H54 (cell line): ENCODE measurements at regions not wholly inside any gene's neighbourhood (a gene's known extent, or its start where the extent isn't known, plus 50 kb on each side); places are given as distances from the start of the nearest gene placed in this dataset.

ENCODE experiments used
- DNase-seq: peaks from one replicate; pipeline ENCODE4 v3.0.0; 2011; ENCODE audit warnings: low spot score, mixed read lengths; ENCODE audit not compliant: insufficient read length
- FAIRE-seq: peaks from 3 replicates; lab custom pipeline; 2011; peaks lifted over from hg19 to GRCh38; lab: Jason Lieb, UNC
- POLR2A ChIP-seq: IDR thresholded peaks from 2 replicates; pipeline ENCODE4 v1.6.1; 2011; ENCODE audit warnings: low read depth, mild to moderate bottlenecking, low read length

DNA sequence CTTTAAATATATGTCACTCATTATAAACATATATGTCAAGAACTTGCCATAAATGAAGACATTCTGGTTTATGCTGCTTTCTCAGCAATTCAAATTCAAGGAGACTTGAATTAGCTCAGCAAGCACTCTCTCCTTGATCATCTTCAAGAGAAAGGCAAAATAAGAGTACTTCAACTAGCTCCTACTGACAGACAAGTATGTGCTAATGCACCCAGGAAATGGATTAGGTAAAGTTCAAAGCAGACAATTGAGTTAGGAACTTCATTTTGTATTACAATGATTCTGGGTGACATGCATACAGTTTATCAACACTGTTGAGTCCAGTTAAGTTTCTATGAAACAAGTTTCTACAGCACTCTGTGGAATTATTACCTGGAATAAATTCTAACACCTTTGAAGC is 455.9 kb upstream of the USP15 start:
- TF ChIP-seq POLR2A: no peak
- FAIRE-seq: no peak
- DNase-seq: no peak

DNA sequence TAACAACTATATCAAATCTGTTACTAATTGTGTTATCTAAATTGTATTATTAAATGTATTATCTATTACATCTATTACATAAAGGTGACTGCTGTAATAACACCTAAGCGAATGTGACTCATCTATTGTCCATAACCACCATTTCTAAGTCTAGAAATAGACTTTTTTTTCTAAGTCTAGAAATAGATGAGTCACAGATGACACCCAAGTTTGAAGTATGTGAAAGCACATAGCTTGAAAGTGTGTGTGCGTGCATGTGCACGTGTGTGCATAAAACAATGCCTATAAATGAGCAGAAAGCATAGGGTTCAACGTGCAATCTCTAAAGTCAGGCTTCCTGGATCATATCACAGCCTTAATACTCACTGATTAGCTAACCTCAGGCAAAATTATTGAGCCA is 451.3 kb upstream of the USP15 start:
- no peak for TF ChIP-seq POLR2A
- DNase-seq (no peak), FAIRE-seq (no peak)

DNA sequence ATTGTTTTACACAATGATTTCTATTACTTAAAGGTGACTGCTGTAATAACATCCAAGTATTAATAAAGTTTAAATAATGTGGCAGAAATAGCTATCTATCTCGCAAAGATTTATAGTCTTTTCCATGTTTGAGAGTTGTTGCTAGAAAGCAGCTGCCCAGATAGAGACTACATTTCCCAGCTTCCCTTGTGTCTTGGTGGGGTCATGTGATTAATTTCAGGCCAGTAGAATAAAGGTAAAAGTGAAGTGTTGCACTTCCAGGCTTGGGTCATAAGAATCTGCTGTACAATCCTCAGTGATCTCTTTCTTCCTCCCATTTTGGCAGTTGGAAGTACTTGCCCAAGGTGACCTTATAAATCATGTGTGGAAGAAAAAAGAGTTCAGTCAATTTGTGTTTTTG is 449.7 kb upstream of the USP15 start:
- FAIRE-seq (no peak), DNase-seq (no peak)

DNA sequence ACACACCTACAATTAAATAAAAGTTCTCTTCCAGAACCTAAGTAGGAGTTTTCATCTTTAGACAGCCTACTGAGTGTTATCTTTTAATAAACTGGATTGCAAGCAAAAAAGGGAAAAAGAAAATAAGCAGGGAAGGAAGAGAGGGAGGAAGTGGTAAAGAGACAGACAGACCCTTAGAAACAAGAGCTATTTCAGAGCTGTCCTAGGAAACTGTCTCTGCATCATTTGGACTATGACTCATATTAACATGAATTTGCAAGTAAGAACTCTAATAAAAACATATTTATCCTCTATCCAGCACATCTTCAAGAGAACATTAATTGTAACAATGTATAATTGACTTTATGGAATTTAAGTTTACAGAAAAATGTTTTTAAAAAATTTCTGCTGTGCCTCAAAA is 438.8 kb upstream of the USP15 start:
- TF ChIP-seq POLR2A: no peak
- no peak for FAIRE-seq
- no peak for DNase-seq

More for the DNA sequence above, 449.7 kb upstream of the USP15 start:
- no peak for TF ChIP-seq POLR2A

DNA sequence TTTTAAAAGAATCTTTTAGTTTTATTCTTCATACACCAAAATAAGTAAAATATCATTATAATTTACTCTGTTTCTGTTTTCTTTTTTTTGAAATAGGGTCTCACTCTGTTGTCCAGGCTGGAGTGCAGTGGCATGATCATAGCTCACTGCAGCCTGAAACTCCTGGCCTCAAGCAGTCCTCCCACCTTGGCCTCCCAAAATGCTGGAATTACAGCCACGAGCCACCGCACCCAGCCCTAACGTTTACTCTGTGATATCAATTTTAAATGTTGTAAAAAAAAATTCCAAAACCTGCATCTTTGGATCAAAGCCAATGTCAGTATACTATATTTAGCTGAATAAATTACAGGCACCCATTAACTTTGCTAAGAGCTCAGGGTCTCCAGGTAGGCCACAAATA is 437.1 kb upstream of the USP15 start:
- FAIRE-seq (no peak), DNase-seq (no peak)
- no peak for TF ChIP-seq POLR2A

DNA sequence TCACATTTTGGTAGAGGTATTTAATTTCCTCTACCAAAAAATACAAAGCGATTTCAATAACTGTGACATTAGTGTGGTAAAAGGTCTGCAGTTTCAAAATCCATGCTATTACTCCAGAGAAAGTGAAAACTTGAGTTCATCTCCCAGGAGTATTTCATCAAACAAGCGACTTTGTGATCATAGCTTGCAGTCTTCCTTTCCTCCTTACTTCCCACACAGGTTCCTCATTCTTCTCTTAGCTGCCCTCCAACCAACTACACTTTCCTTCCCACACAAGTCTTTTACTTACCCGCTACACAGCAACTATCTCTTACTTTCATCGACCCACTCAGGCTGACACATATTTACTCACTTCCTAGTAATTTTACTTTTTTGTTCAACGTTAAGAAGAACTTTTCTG is 413.4 kb upstream of the USP15 start:
- TF ChIP-seq POLR2A: no peak
- DNase-seq (no peak), FAIRE-seq (no peak)

DNA sequence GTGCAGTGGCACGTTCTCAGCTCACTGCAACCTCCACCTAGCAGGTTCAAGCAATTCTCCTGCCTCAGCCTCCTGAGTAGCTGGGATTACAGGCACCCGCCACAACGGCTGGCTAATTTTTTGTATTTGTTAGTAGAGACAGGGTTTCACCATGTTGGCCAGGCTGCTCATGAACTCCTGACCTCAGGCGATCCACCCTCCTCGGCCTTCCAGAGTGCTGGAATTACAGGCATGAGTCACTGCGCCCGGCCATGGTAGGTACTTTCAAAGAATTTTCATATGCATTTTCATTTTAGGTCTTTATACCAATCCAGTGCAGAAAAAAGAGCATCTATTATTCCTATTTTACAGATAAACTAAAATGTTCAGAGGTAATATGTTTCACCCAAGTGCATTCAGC is 411.3 kb upstream of the USP15 start:
- no peak for DNase-seq
- TF ChIP-seq POLR2A: no peak
- FAIRE-seq: no peak

DNA sequence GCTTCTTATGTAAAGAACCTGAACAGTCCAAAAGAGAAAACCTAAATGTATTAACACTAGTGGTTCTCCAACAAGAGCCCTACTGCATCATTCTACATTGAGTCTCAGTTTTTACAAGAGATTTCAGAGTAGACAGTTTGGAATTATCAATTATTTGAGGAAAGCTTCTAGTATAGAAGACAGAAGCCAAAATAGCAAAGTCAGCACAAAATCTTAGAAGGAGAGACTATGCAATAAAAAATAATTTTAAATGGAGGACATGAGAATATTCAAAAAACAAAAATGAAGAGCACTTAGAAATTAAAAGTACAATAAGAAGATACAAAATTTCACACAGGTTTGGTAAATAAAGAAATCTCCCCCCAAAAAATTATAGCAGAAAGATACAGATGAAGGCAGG is 406.3 kb upstream of the USP15 start:
- TF ChIP-seq POLR2A: no peak
- DNase-seq: no peak
- FAIRE-seq: no peak

DNA sequence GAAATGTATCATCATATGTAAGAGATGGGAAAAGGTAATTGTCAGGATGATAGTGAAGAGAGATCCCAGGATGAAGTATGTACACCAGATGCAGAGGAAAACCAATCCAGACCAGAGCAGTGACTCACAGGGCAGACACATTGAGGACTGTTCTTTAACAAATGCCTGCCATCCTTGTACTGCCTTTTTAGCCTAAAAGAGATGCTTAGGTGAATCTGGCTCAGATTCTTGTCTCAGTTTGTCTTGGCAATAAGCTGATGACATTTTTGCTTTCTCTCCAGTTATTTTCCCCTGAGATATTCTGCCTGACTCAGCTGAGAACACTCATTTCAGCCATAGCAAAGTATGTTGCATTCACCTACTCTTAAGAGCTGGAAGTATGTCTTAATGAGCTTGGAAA is 405.3 kb upstream of the USP15 start:
- DNase-seq (no peak), FAIRE-seq (no peak)
- no peak for TF ChIP-seq POLR2A

DNA sequence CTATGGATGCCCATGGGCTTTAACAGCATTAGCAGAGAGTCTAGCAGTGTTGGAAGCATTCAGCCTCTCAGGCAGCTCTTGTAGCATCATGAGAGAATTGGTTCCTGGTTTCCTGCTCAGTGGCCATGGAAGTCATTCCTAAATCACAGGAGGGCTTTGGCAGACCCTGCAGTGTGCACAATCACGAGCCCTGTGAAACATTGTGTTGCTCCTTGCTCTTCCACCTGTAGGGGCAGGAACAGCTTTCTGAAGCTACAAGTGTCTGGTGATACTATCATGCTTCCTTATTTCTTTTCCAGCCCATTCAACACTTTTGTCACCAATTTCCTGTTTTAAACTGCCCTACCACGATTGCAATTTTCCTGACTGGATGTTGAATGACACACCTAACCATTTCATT is 402.2 kb upstream of the USP15 start:
- no peak for FAIRE-seq

DNA sequence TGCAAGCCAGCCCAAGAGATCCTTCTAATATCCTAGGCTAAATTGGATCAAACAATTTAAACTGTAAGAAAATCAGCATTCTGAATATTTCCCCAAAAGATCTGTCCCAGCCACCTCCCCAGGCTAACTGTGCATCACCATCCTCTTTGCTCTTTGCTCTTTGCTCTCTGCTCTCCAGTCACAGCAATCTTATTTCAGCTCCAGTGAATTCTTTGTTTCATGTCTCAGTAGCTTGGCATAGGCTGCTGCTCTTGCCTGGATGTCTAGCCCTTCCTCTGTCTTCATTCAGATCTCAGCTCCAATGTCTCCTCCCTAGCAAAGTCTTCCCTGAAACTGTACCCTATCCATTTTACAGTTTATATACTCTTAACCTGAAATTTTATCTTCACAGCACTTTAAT is 399.8 kb upstream of the USP15 start:
- no peak for TF ChIP-seq POLR2A
- FAIRE-seq: no peak
- no peak for DNase-seq

More for the DNA sequence above, 402.2 kb upstream of the USP15 start:
- no peak for DNase-seq
- TF ChIP-seq POLR2A: no peak

DNA sequence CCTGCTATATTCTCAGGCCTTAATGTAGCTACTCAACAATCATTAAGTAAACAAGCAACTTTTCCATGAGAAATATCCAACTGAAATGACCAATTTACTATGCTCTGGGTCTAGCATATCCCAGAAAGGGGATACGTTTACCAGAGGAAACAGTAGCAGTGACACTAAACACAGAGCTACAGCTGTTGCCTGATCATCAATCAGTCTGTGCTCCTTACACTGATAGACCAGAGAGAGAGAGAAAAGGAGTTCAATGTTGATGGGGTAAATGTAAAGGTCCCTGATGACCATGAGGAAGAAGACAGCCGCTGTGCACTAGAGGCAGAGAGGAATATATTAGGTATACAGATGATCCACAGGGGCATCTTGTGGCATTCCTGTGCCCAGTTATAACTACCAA is 397.2 kb upstream of the USP15 start:
- no peak for FAIRE-seq
- no peak for TF ChIP-seq POLR2A
- no peak for DNase-seq

DNA sequence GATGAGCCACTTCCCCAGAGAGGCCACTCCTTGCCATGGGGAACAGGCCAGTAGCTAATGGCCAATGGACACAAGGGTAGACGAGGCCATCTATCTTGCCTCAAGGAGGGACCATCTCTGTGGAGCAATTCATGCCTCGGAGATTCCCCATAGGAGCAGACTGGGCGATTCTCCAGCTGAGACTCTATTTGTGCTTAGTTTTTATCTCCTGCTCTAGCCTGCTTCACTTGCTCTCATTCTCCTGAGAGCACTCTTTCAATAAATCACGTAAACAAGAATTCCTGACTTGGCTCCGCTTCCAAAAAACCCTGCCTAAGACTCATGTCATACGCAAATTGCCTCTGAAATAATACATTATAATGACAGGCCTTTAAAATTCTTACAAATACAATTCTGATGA is 396.4 kb upstream of the USP15 start:
- DNase-seq (no peak), FAIRE-seq (no peak)
- TF ChIP-seq POLR2A: no peak

DNA sequence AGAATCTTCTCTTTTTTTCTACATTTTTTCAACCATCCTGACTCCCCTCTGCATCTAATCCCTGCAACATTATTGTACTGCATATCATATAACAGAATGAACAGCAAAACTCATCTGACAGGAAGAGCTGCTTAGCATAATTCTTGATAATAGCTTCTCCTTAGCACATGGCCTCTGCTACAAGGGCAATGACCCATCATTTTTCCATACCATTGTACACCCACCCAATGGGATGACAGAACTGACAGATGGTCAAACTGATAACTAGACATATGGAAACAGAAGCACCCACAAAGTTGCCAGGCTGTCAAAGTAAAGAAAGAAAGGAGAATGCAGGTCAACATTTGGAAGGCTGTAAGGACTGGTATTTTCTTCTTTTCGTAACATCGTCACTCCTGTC is 390.4 kb upstream of the USP15 start:
- FAIRE-seq: no peak
- TF ChIP-seq POLR2A: no peak
- DNase-seq: no peak

DNA sequence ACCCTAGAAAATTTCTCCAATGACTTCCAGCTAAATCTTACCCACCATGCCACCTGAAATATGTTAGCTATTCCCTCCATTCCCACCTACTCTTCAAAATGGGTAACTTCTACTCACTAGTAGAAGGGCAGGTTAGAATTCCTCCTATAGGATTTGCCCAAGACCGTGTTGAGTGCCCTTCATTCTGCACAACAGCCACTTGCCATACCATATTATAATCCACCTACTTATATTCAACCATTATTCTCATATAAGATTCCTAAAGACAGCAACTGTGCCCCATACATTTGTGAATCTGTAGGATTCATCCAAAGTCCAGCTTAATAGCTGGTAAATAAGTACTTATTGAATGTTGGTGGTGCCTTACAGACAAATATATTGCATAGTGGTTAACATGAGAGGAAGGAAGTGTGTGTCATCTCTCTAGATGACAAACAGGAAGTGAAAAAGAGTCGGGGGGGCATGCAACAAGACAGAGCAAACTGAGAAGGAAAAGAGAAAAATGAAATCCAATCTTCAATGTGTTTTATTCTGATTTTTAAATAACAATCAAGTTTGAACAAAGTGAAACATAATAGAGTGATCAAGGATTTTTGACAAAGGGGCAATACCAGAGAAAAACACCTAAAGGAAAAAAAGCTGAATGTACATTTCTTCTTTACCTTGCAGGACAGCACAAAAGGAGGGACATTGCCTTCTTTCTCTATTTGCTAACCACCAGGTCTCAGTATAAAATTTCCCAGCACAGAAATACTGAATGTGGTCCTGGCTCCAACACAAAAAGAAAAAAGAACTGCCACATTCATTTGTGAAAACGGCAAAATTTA is 389.3 kb upstream of the USP15 start:
- DNase-seq (no peak), FAIRE-seq (no peak)
- TF ChIP-seq POLR2A: no peak
